ENCODE measurements at regions not wholly inside any gene's neighbourhood (a gene's known extent, or its start where the extent isn't known, plus 50 kb on each side); places are given as distances from the start of the nearest gene placed in this dataset.

DNA sequence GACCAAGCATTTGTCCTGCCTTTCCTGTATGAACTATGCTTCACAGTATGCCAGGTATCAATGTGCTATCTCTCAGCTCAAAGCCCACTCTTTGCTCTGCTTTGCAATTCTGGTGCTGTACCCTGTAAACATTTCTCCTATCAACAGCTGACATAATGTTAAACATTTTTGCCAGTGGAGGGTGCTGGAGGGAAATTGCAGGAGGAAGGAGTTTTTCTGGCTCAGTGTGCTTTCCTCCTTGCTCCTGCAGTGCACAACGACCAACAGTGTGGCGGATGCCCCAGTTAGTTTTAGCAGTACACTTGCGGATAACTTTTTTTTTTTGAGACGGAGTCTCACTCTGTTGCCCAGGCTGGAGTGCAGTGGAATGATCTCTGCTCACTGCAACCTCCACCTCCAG, 67.1 kb upstream of the PTGFRN start:
- TF ChIP-seq, protein P1, sequence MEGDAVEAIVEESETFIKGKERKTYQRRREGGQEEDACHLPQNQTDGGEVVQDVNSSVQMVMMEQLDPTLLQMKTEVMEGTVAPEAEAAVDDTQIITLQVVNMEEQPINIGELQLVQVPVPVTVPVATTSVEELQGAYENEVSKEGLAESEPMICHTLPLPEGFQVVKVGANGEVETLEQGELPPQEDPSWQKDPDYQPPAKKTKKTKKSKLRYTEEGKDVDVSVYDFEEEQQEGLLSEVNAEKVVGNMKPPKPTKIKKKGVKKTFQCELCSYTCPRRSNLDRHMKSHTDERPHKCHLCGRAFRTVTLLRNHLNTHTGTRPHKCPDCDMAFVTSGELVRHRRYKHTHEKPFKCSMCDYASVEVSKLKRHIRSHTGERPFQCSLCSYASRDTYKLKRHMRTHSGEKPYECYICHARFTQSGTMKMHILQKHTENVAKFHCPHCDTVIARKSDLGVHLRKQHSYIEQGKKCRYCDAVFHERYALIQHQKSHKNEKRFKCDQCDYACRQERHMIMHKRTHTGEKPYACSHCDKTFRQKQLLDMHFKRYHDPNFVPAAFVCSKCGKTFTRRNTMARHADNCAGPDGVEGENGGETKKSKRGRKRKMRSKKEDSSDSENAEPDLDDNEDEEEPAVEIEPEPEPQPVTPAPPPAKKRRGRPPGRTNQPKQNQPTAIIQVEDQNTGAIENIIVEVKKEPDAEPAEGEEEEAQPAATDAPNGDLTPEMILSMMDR (IDR thresholded peaks at IDR 0.05; ENCODE audit: insufficient read depth, low read depth, low read length) = peak; percentile 15
- no peak for TF ChIP-seq EZH2 (IDR thresholded peaks at IDR 0.05; ENCODE audit: insufficient read depth, low read length)

All from astrocyte (in vitro differentiated cells and primary cell).